HUES48 (cell line): ENCODE measurements at regions not wholly inside any gene's neighbourhood (a gene's known extent, or its start where the extent isn't known, plus 50 kb on each side); places are given as distances from the start of the nearest gene placed in this dataset.

Source experiments
- H3K27ac ChIP-seq: one replicate; pipeline ENCODE4 v1.7.0; 2013; ENCODE audit warnings: low read depth, low read length, inconsistent platforms
- H3K27me3 ChIP-seq: 2 replicates; pipeline ENCODE4 v1.6.1; 2013; ENCODE audit warnings: mild to moderate bottlenecking, low read length; ENCODE audit not compliant: control insufficient read depth, insufficient read depth
- H3K36me3 ChIP-seq: 2 replicates; pipeline ENCODE4 v1.6.1; 2013; ENCODE audit warnings: low read length; ENCODE audit not compliant: control insufficient read depth, insufficient read depth
- H3K4me1 ChIP-seq: 2 replicates; pipeline ENCODE4 v1.6.1; 2013; ENCODE audit warnings: mild to moderate bottlenecking, low read length; ENCODE audit not compliant: control insufficient read depth, insufficient read depth
- H3K4me3 ChIP-seq: 2 replicates; pipeline ENCODE4 v1.5.1; 2013; ENCODE audit warnings: mild to moderate bottlenecking, low read depth, low read length
- H3K9ac ChIP-seq: 2 replicates; pipeline ENCODE4 v1.6.1; 2013; ENCODE audit warnings: mild to moderate bottlenecking, low read depth, low read length, moderate library complexity
- H3K9me3 ChIP-seq: 2 replicates; pipeline ENCODE4 v1.6.1; 2013; ENCODE audit warnings: low read length; ENCODE audit not compliant: control insufficient read depth, insufficient read depth

GRCh38 chr14:71632440-71632946 lies 299.7 kb upstream of the RGS6 start:
- H3K27me3 ChIP-seq: no peaks in the 10 kb centered on the region
- no peak overlapping the region for H3K9ac ChIP-seq
- no peak overlapping the region for H3K27ac ChIP-seq
- H3K4me3 ChIP-seq: no peak overlapping the region
- H3K36me3 ChIP-seq: no peaks in the 10 kb centered on the region
- no peaks in the 10 kb centered on the region for H3K9me3 ChIP-seq
- peaks cover 5% of the 10 kb centered on the region; the same call in 1 of the 2 replicates for H3K4me1 ChIP-seq

GRCh38 chr14:71636076-71636475 lies 296.2 kb upstream of the RGS6 start:
- Histone ChIP-seq H3K36me3 (no peaks in the 10 kb centered on the region), H3K9ac (no peak overlapping the region)

DNA sequence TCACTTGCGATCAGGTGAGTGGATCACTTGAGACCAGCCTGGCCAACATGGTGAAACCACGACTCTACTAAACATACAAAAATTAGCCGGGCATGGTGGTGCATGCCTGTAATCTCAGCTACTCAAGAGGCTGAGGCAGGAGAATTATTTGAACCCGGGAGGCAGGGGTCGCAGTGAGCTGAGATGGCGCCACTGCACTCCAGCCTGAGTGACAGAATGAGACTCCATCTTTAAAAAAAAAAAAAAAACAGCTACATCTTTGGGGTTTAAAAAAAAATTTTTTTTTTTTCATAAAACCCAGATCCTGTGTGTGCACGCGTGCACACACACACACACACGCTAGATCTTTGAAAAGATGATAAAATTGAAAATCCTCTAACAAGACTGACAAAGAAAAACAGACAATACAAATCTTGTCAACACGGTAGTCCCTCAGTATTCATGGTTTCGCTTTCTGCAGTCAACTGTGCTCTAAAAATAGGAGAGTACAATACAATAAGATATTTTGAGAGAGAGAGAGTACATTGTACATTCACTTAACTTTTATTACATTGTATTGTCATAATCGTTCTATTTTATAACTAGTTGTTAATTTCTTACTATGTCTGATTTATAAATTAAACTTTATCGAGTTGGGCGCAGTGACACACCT lies 295.3 kb upstream of the RGS6 start:
- H3K27ac ChIP-seq: no peak overlapping the region
- peaks cover 5% of the 10 kb centered on the region; the same call in 1 of the 2 replicates for H3K4me1 ChIP-seq
- no peak overlapping the region for H3K9ac ChIP-seq
- H3K27me3 ChIP-seq: no peaks in the 10 kb centered on the region
- no peak overlapping the region for H3K4me3 ChIP-seq
- no peaks in the 10 kb centered on the region for H3K36me3 ChIP-seq
- H3K9me3 ChIP-seq: no peaks in the 10 kb centered on the region

More at GRCh38 chr14:71636076-71636475, 296.2 kb upstream of the RGS6 start:
- H3K4me3 ChIP-seq: no peak overlapping the region
- peaks cover 5% of the 10 kb centered on the region; the same call in 1 of the 2 replicates for H3K4me1 ChIP-seq
- H3K27ac ChIP-seq: no peak overlapping the region
- no peaks in the 10 kb centered on the region for H3K9me3 ChIP-seq
- H3K27me3 ChIP-seq: no peaks in the 10 kb centered on the region

DNA sequence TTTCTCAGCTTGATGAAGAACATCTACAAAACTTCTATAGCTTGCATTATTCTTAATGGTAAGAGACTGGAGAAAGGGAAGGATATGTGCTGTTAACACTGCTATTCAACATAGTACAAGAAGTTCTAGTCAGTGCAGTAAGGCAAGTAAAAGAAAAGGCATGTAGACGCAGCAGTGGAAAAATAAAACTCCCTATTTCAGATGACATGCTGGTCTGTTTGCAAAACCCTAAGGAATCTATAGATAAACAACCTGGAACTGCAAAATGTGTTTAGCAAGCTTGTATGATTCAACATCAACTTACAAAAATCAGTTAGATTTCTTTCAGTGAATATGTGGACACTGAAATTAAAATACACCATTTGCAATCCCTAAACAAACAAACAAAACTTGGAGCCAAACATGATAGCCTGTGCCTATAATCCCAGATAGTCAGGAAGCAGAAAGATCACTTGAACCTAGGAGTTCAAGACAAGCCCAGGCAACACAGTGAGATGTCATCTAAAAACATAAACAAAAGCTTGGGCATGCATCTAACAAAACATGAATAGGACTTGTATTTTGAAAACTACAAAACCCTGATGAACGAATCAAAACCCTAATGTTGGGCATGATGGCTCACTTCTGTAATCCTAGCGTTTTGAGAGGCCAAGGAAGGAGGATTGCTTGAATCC lies 293.6 kb upstream of the RGS6 start:
- Histone ChIP-seq H3K9me3 (0 out of 2 replicates have a peak, but pooled peaks cover 6% of the 10 kb centered on the region), H3K27ac (no peak overlapping the region), H3K4me1 (no peaks in the 10 kb centered on the region), H3K36me3 (no peaks in the 10 kb centered on the region), H3K4me3 (no peak overlapping the region), H3K9ac (no peak overlapping the region), H3K27me3 (no peaks in the 10 kb centered on the region)

GRCh38 chr14:71642715-71643114 lies 289.5 kb upstream of the RGS6 start:
- no peaks in the 10 kb centered on the region for H3K27me3 ChIP-seq
- no peak overlapping the region for H3K9ac ChIP-seq
- H3K4me3 ChIP-seq: no peak overlapping the region
- no peak overlapping the region for H3K27ac ChIP-seq
- 0 out of 2 replicates have a peak, but pooled peaks cover 6% of the 10 kb centered on the region for H3K9me3 ChIP-seq
- H3K36me3 ChIP-seq: no peaks in the 10 kb centered on the region
- peaks cover 19% of the 10 kb centered on the region for H3K4me1 ChIP-seq

DNA sequence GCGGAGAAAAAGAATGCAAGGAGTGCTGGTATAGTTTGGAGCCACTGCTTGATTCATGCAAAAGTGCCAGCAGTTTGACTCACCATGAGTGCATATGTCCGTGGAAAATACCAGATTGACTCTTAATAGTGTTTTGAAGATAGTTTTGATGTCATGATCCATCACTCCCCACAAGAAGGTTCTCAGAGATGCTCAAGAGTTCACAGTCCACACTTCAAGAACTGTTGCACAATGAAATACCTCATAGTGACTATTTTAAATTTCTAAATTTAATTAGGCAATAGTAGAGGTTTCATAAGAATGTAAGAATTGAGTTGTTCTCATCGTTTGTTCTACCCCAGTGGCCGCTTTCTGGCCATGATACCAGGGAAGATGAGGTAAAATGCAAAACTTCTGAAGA lies 286.6 kb upstream of the RGS6 start:
- H3K27me3 ChIP-seq: no peaks in the 10 kb centered on the region
- H3K9me3 ChIP-seq: 0 out of 2 replicates have a peak, but pooled peaks cover 6% of the 10 kb centered on the region
- H3K4me3 ChIP-seq: no peak overlapping the region
- no peak overlapping the region for H3K9ac ChIP-seq
- peaks cover 40% of the 10 kb centered on the region for H3K4me1 ChIP-seq
- no peak overlapping the region for H3K27ac ChIP-seq
- H3K36me3 ChIP-seq: 0 out of 2 replicates have a peak, but pooled peaks cover 3% of the 10 kb centered on the region

DNA sequence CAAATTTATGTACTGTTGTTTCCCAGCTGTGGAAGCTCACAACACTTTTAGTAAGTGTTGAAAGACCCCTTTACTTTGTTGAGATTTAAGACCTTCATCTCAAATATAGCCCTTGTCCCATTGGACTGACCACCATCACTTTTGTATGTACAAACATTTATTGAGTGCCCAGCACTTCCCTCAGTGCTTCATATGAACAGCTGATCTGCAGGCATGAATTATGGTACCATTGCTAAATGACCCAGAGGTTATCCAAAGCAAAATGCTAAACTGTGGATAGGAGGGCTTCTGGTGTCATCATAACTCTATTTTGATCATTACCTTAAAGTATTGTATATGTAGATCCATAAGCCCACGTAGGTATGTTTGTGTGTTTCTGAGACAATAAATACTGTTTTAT lies 285.7 kb upstream of the RGS6 start:
- Histone ChIP-seq H3K27me3 (no peaks in the 10 kb centered on the region), H3K9me3 (0 out of 2 replicates have a peak, but pooled peaks cover 6% of the 10 kb centered on the region), H3K9ac (no peak overlapping the region), H3K36me3 (0 out of 2 replicates have a peak, but pooled peaks cover 9% of the 10 kb centered on the region), H3K4me3 (peak overlapping the region; percentile 28), H3K4me1 (peaks cover 40% of the 10 kb centered on the region), H3K27ac (peak overlapping the region; percentile 87)

DNA sequence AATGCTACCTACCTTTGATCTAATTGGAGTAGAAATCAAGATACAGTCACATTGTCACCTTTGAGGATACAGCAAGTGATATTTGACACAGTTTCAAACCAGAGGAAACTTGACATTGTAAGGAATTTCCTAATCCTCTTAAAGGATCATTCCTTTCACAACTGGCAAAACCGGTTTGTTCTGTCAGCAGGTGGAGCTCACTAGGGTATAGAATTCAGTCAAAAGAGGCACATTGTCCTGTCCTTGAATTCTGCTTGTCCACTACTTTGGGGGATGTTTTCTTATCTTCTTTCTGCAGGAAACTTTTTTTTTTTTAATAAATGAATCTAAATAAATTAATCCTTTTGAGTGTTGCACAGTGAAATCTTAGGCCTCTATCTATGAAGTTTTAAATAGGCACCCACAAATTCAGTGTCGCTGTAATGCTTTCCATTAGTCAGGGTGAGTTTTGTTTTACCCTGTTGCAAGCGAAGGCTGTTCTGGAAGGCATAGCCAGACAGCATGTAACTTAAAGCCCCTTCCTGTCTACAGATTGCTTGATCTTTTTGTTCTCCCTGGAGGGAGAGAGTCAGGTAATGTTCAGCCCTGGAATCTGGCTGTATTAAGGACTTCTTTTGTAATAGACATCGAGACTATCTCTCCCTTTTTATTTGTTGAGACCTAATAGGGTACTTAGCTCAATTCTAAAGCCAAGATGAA lies 285.0 kb upstream of the RGS6 start:
- Histone ChIP-seq H3K4me1 (peaks cover 40% of the 10 kb centered on the region), H3K36me3 (0 out of 2 replicates have a peak, but pooled peaks cover 9% of the 10 kb centered on the region), H3K4me3 (peak overlapping the region; percentile 28), H3K9me3 (0 out of 2 replicates have a peak, but pooled peaks cover 10% of the 10 kb centered on the region), H3K27ac (peak overlapping the region; percentile 87), H3K27me3 (no peaks in the 10 kb centered on the region), H3K9ac (no peak overlapping the region)

DNA sequence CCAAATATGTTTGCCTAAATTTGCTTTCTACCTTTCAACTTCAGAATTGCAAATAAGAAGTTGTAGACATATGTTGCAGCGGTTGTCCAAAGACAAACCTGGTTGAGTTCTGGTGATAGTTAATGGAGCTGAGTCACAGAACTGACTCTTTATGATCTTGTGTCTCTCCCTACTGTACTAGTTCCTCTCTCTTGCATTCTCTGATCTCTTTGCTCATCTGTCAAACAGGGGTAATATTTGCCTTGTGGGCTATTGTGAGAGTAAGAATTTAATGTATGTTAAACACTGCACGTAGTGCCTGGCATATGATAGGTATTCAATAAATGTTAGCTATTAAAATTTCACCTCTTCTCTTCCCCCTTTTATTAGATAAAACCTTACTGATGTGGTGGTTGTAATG lies 283.5 kb upstream of the RGS6 start:
- Histone ChIP-seq H3K9ac (no peak overlapping the region), H3K9me3 (0 out of 2 replicates have a peak, but pooled peaks cover 5% of the 10 kb centered on the region), H3K4me3 (no peak overlapping the region), H3K4me1 (peaks cover 40% of the 10 kb centered on the region), H3K27ac (peak overlapping the region; percentile 87), H3K27me3 (no peaks in the 10 kb centered on the region), H3K36me3 (0 out of 2 replicates have a peak, but pooled peaks cover 9% of the 10 kb centered on the region)

GRCh38 chr14:71650187-71650755 lies 282.0 kb upstream of the RGS6 start:
- H3K27ac ChIP-seq: no peak overlapping the region
- H3K9ac ChIP-seq: no peak overlapping the region
- H3K27me3 ChIP-seq: no peaks in the 10 kb centered on the region
- 0 out of 2 replicates have a peak, but pooled peaks cover 9% of the 10 kb centered on the region for H3K36me3 ChIP-seq
- H3K4me3 ChIP-seq: no peak overlapping the region
- peaks cover 34% of the 10 kb centered on the region for H3K4me1 ChIP-seq
- 0 out of 2 replicates have a peak, but pooled peaks cover 5% of the 10 kb centered on the region for H3K9me3 ChIP-seq
